PFSK-1 (cell line): ENCODE measurements at regions not wholly inside any gene's neighbourhood (a gene's known extent, or its start where the extent isn't known, plus 50 kb on each side); places are given as distances from the start of the nearest gene placed in this dataset.

Experiments
- FOXP2 ChIP-seq: optimal IDR thresholded peaks from 2 replicates; pipeline ENCODE3; 2011; ENCODE audit warnings: borderline replicate concordance, control low read depth, inconsistent platforms; ENCODE audit not compliant: insufficient read depth; ENCODE audit errors: extremely low read length, extremely low read depth
- POLR2AphosphoS5 ChIP-seq: IDR thresholded peaks from 2 replicates; pipeline ENCODE4 v1.6.1; 2012; ENCODE audit warnings: low read depth, mild to moderate bottlenecking, control low read depth, low read length, moderate library complexity
- SIN3A ChIP-seq: IDR thresholded peaks from 2 replicates; pipeline ENCODE4 v1.6.1; 2012; ENCODE audit warnings: mild to moderate bottlenecking, low read length, moderate library complexity, borderline replicate concordance; ENCODE audit not compliant: insufficient read depth
- TAF1 ChIP-seq: IDR thresholded peaks from 2 replicates; pipeline ENCODE4 v1.6.1; 2012; ENCODE audit warnings: low read length, control low read depth, borderline replicate concordance; ENCODE audit not compliant: insufficient read depth
- TF ChIP-seq, protein P1 (sequence below), 2 experiments: IDR thresholded peaks; 2 replicates each; pipeline versions ENCODE4 v1.6.1 to v1.8.0; 2011 to 2012; ENCODE audit warnings: low read depth in 2 of 2, low read length in 2 of 2, control low read depth in 1 of 2, inconsistent platforms in 1 of 2, mild to moderate bottlenecking in 1 of 2, moderate library complexity in 1 of 2; ENCODE audit not compliant: insufficient read depth in 1 of 2

DNA sequence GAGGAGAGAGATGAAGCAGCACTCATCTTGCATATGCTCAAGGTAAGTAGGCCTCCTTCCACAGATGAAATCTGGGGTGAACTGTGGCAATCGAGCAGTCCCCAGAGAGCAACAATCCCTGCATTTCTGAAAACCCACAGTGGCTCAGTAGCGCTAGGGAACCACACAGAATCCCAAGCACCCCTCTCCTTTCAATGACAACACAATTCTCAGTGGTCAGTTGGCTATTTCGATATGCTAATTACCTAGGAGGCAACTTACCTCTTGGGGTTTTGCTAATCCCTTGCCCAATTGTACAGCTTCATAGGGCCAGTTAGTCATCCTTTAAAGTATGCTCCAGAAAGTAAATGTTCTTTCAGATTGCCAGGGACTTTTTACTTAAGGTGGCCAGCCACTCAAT, 1035.7 kb downstream of the BCL11B start:
- TF ChIP-seq SIN3A (no peak), FOXP2 (no peak), POLR2AphosphoS5 (no peak)
- TF ChIP-seq, protein P1, sequence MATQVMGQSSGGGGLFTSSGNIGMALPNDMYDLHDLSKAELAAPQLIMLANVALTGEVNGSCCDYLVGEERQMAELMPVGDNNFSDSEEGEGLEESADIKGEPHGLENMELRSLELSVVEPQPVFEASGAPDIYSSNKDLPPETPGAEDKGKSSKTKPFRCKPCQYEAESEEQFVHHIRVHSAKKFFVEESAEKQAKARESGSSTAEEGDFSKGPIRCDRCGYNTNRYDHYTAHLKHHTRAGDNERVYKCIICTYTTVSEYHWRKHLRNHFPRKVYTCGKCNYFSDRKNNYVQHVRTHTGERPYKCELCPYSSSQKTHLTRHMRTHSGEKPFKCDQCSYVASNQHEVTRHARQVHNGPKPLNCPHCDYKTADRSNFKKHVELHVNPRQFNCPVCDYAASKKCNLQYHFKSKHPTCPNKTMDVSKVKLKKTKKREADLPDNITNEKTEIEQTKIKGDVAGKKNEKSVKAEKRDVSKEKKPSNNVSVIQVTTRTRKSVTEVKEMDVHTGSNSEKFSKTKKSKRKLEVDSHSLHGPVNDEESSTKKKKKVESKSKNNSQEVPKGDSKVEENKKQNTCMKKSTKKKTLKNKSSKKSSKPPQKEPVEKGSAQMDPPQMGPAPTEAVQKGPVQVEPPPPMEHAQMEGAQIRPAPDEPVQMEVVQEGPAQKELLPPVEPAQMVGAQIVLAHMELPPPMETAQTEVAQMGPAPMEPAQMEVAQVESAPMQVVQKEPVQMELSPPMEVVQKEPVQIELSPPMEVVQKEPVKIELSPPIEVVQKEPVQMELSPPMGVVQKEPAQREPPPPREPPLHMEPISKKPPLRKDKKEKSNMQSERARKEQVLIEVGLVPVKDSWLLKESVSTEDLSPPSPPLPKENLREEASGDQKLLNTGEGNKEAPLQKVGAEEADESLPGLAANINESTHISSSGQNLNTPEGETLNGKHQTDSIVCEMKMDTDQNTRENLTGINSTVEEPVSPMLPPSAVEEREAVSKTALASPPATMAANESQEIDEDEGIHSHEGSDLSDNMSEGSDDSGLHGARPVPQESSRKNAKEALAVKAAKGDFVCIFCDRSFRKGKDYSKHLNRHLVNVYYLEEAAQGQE (IDR thresholded peaks at IDR 0.05; ENCODE audit: insufficient read depth in 1 of 2, low read depth in 2 of 2, low read length in 2 of 2), result no peak

- TF ChIP-seq TAF1 (no peak), FOXP2 (no peak), POLR2AphosphoS5 (no peak), SIN3A (no peak)
- TF ChIP-seq, protein P1 (IDR thresholded peaks at IDR 0.05; ENCODE audit: insufficient read depth in 1 of 2, low read depth in 2 of 2, low read length in 2 of 2), result no peak
Observed at GRCh38 chr14:98237939-98238338, 1034.1 kb downstream of the BCL11B start.

- TF ChIP-seq TAF1, result no peak
- TF ChIP-seq, protein P1 (IDR thresholded peaks at IDR 0.05; ENCODE audit: insufficient read depth in 1 of 2, low read depth in 2 of 2, low read length in 2 of 2), result no peak
- no peak for TF ChIP-seq POLR2AphosphoS5
- no peak for TF ChIP-seq FOXP2
Observed at GRCh38 chr14:98240376-98240775, 1031.6 kb downstream of the BCL11B start.

- TF ChIP-seq TAF1, result no peak
Observed at GRCh38 chr14:98242903-98243302, 1029.1 kb downstream of the BCL11B start.

- TF ChIP-seq, protein P1 (IDR thresholded peaks at IDR 0.05; ENCODE audit: insufficient read depth in 1 of 2, low read depth in 2 of 2, low read length in 2 of 2), result no peak
- TF ChIP-seq SIN3A (no peak), FOXP2 (no peak), POLR2AphosphoS5 (no peak), TAF1 (no peak)
Observed at GRCh38 chr14:98243332-98243731, 1028.7 kb downstream of the BCL11B start.
